ENCODE measurements at regions not wholly inside any gene's neighbourhood (a gene's known extent, or its start where the extent isn't known, plus 50 kb on each side); places are given as distances from the start of the nearest gene placed in this dataset.

- TF ChIP-seq E2F8 (IDR thresholded peaks at IDR 0.05; ENCODE audit: low read depth, partially characterized antibody) (no peak), RAD21 (IDR thresholded peaks at IDR 0.05; ENCODE audit: insufficient read depth, low read depth, low read length) (no peak), POU2F2 (IDR thresholded peaks at IDR 0.05; ENCODE audit: borderline replicate concordance, low read depth, low read length) (no peak)
Observed at GRCh38 chr2:168312036-168312822, 64.8 kb upstream of the STK39 start (continued).

GRCh38 chr2:168314236-168314635 lies 66.8 kb upstream of the STK39 start:
- Histone ChIP-seq H3K9me3 (replicated peaks; ENCODE audit: control insufficient read depth, insufficient read depth, low read length) (no peaks in the 10 kb centered on the region; the same call in 2 of the 3 replicates), H3K36me3 (ENCODE audit: control insufficient read depth in 2 of 2, insufficient read depth in 2 of 2, low read length in 1 of 2) (no peaks in the 10 kb centered on the region), H4K20me1 (ENCODE audit: control insufficient read depth, insufficient read depth) (no peaks in the 10 kb centered on the region), H3K4me2 (ENCODE audit: control insufficient read depth, insufficient read depth) (no peak overlapping the region), H3K4me1 (ENCODE audit: control insufficient read depth, insufficient read depth, low read length) (no peaks in the 10 kb centered on the region), H3K79me2 (ENCODE audit: control insufficient read depth, insufficient read depth, low read length) (no peaks in the 10 kb centered on the region), H3K4me3 (no peak overlapping the region), H3K27me3 (replicated peaks in 1 of 2; ENCODE audit: control insufficient read depth in 2 of 2, insufficient read depth in 2 of 2, low read length in 1 of 2) (no peaks in the 10 kb centered on the region; a peak in 1 of 4 replicates), H3K9ac (ENCODE audit: control insufficient read depth, insufficient read depth, low read length) (no peak overlapping the region), H2AFZ (ENCODE audit: control insufficient read depth, low read depth, low read length) (no peak overlapping the region), H3K27ac (ENCODE audit: control insufficient read depth, insufficient read depth) (no peak overlapping the region)
- in situ Hi-C loops (cut with MboI), result no loop called here
- POLR2A ChIA-PET, result interaction anchor here (0.5 kb wide), 1 partner anchor 638 kb away, joined by 4 read pairs; no protein-coding TSS in a partner anchor
- ATAC-seq, result no peak
- no TSS peak for BruUV-seq (replicated peaks)
- intact Hi-C loops (cut with micrococcal nuclease; ENCODE audit: unreplicated experiment), result no loop called here
- 92% methylated on average over 1 of the region's 1 CpG for WGBS (ENCODE audit: insufficient coverage, insufficient replicate concordance, low lambda C conversion rate, missing lambda C conversion rate)
- RAD21 ChIA-PET (ENCODE audit: unreplicated experiment), result no interaction called here
- SMC1A ChIA-PET (ENCODE audit: uncharacterized antibody, unreplicated experiment), result no interaction called here
- DNase-seq (ENCODE audit: low read depth, low spot score), result no peak
- no peak for FAIRE-seq
- TF ChIP-seq CEBPB (IDR thresholded peaks at IDR 0.05; ENCODE audit: borderline replicate concordance in 1 of 2, low read depth in 2 of 2, low read length in 2 of 2), result no peak
- CTCF ChIA-PET, result interaction anchor here (1.8 kb wide), 1 partner anchor 10 kb away, joined by 5 read pairs; no protein-coding TSS in a partner anchor
